ENCODE measurements at regions not wholly inside any gene's neighbourhood (a gene's known extent, or its start where the extent isn't known, plus 50 kb on each side); places are given as distances from the start of the nearest gene placed in this dataset.

DNA sequence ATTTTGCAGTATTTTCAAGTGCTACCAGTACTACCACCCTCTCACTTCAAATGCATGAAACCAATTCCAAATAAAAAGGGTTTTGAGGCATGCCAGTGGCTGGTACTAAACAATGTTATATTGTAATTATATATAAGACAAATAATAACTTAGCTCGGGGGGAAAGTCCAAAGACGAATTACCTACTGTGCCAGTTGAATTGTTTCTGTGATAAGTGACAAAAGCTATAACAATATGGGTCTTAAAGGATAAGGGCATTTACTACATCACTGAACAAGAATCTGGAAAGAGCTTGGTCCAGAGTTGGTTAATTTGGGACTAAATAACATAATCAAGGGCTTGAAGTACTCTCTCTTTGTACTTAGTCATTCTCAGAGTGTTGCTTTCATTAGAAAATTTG is 404.7 kb upstream of the CHAC2 start:
- WGBS, 3 donors: 84 to 91% (median 86%) methylated on average over 2 of the region's 2 CpGs
- Histone ChIP-seq H3K36me3 (no peaks in the 10 kb centered on the region), H3K27ac (no peak overlapping the region), H3K4me3 (no peak overlapping the region), H3K4me1 (ENCODE audit: insufficient read depth) (no peaks in the 10 kb centered on the region), H3K27me3 (no peaks in the 10 kb centered on the region), H3K9me3 (no peaks in the 10 kb centered on the region)
- intact Hi-C loops (cut with DNase I): no loop called here
- TF ChIP-seq POLR2A (IDR thresholded peaks at IDR 0.05) (no peak), EP300 (IDR thresholded peaks at IDR 0.05) (no peak), CTCF (IDR thresholded peaks at IDR 0.05) (no peak)
- no peak for DNase-seq

DNA sequence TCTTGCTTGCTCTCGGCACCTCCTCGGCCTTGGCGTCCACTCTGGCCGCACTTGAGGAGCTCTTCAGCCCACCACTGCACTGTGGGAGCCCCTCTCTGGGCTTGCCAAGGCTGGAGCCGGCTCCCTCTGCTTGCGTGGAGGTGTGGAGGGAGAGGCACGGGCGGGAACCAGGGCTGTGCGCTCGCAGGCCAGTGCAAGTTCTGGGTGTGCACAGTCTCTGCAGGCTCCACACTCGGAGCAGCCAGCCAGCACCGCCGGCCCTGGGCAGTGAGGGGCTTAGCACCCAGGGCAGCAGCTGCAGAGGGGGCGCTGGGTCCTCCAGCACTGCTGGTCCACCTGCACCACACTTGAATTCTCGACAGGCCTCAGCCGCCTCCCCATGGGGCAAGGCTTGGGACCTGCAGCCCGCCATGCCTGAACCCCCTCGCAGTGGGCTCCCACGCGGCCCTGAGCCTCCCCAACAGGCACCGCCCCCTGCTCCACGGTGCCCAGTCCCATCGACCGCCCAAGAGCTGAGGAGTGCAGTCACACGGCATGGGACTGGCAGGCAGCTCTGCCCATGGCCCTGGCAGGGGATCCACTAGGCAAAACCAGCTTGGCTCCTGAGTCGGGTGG is 411.2 kb upstream of the CHAC2 start:
- TF ChIP-seq EP300 (IDR thresholded peaks at IDR 0.05): no peak
- TF ChIP-seq CTCF (IDR thresholded peaks at IDR 0.05): no peak
- TF ChIP-seq POLR2A (IDR thresholded peaks at IDR 0.05): no peak
- Histone ChIP-seq H3K4me1 (ENCODE audit: insufficient read depth) (no peaks in the 10 kb centered on the region), H3K27ac (no peak overlapping the region), H3K27me3 (no peaks in the 10 kb centered on the region), H3K36me3 (no peaks in the 10 kb centered on the region), H3K9me3 (no peaks in the 10 kb centered on the region), H3K4me3 (no peak overlapping the region)
- DNase-seq: no peak
- intact Hi-C loops (cut with DNase I): no loop called here
- 94 to 97% (median 94%) methylated on average over 23 to 26 of the region's 26 CpGs for WGBS, 3 donors

DNA sequence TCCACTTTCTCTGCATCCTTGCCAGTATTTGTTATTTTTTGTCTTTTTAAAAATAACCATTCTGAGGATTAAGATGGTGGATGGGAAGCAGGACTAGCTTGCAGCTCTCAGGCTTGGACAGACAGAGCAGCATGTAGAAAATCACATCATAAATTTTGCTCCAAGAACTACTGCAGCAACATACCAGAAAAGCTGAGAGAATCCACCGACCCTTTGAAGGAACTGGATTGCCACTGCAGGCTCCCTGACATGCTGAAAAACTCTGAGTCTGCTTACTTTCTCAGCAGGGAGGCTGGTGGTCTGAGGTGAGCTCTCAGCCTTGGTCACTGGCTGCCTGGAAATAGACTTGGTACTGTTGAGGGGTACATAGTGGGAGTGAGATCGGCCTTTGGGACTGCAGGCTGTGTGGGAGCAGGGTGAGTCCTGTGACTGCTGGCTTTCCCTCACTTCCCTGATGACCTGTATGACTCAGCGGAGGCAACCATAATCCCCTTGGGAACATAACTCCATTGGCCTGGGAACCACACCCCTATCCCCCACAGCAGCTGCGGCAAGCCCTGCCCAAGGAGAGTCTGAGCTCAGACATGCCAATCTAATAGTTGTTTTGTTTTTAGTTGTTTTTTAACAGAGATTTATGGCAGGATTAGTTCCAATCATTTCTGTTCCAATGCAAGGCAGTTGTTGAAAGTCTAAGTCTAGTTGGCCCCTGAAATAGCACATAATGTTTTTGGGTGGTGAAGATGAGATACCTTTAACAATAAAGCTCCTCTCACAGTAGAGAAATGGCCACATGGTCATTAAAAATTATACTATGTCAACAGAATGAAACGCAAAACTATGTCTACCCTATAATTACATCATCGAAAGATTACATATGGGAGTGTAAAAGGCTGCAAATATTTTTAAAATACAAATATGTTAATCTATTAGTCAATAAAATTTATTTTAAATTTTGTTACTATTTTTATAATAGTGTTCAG is 414.2 kb upstream of the CHAC2 start:
- intact Hi-C loops (cut with DNase I): no loop called here
- Histone ChIP-seq H3K9me3 (no peaks in the 10 kb centered on the region), H3K27me3 (no peaks in the 10 kb centered on the region), H3K27ac (no peak overlapping the region), H3K4me1 (ENCODE audit: insufficient read depth) (no peaks in the 10 kb centered on the region), H3K4me3 (no peak overlapping the region), H3K36me3 (no peaks in the 10 kb centered on the region)
- WGBS, 3 donors: 72 to 78% (median 77%) methylated on average over 6 of the region's 6 CpGs
- no peak for TF ChIP-seq POLR2A (IDR thresholded peaks at IDR 0.05)
- no peak for TF ChIP-seq CTCF (IDR thresholded peaks at IDR 0.05)
- DNase-seq: no peak

DNA sequence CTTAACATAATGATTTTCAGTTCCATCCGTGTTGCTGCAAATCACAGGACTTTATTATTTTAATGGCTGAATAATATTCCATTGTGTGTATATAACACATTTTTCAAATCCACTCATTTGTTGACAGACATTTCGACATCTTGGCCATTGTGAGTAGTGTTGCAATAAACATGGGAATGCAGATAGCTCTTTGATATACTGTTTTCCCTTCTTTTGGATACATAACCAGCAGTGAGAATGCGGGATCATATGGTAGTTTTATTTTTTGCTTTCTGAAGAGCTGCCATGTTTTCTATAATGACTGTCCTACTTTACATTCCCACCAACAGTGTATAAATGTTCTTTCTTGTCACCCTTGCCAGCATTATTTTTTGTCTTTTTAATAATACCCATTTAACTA is 420.3 kb upstream of the CHAC2 start:
- H3K27ac ChIP-seq: no peak overlapping the region
- H3K9me3 ChIP-seq: no peaks in the 10 kb centered on the region
- no peaks in the 10 kb centered on the region for H3K27me3 ChIP-seq
- intact Hi-C loops (cut with DNase I): no loop called here
- TF ChIP-seq EP300 (IDR thresholded peaks at IDR 0.05) (no peak), POLR2A (IDR thresholded peaks at IDR 0.05) (no peak), CTCF (IDR thresholded peaks at IDR 0.05) (no peak)
- no peaks in the 10 kb centered on the region for H3K36me3 ChIP-seq
- WGBS, 3 donors: 82 to 88% (median 84%) methylated on average over 3 of the region's 3 CpGs
- no peak for DNase-seq
- H3K4me3 ChIP-seq: no peak overlapping the region
- H3K4me1 ChIP-seq (ENCODE audit: insufficient read depth): no peaks in the 10 kb centered on the region
